ENCODE measurements at regions not wholly inside any gene's neighbourhood (a gene's known extent, or its start where the extent isn't known, plus 50 kb on each side); places are given as distances from the start of the nearest gene placed in this dataset.

DNA sequence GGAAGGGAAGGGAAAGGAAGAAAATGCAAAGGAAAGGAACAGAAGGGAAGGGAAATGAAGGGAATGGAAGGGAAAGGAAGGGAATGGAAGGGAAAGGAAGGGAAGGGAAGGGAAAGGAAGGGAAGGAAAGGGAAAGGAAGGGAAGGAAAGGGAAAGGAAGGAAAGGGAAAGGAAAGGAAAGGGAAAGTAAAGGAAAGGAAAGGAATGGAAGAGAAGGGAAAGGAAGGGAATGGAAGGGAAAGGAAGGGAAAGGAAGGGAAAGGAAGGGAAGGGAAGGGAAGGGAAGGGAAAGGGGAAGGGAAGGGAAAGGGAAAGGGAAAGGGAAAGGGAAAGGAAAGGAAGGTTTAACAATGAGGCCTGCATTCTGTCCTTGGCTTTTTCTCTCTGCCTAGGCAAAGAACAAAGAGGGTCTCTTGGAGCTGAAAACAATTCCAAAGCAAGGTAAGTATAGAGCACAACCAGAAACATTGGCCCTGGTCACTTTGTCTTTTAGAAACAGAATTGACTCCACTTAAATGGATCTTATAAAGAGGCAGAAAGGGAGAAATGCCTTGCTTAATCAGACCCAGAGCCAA is 525.9 kb upstream of the TMPO start:
- no peak overlapping the region for H3K27ac Mint-ChIP-seq
- no peaks in the 10 kb centered on the region for H3K9me3 ChIP-seq (replicated peaks in 1 of 2; ENCODE audit: control insufficient read depth in 1 of 2, insufficient read depth in 1 of 2, low read length in 2 of 2)
- no peak overlapping the region for H3K4me3 ChIP-seq (replicated peaks in 1 of 3; ENCODE audit: low read depth in 2 of 3, low read length in 3 of 3)
- TF ChIP-seq, protein P1, sequence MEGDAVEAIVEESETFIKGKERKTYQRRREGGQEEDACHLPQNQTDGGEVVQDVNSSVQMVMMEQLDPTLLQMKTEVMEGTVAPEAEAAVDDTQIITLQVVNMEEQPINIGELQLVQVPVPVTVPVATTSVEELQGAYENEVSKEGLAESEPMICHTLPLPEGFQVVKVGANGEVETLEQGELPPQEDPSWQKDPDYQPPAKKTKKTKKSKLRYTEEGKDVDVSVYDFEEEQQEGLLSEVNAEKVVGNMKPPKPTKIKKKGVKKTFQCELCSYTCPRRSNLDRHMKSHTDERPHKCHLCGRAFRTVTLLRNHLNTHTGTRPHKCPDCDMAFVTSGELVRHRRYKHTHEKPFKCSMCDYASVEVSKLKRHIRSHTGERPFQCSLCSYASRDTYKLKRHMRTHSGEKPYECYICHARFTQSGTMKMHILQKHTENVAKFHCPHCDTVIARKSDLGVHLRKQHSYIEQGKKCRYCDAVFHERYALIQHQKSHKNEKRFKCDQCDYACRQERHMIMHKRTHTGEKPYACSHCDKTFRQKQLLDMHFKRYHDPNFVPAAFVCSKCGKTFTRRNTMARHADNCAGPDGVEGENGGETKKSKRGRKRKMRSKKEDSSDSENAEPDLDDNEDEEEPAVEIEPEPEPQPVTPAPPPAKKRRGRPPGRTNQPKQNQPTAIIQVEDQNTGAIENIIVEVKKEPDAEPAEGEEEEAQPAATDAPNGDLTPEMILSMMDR (IDR thresholded peaks at IDR 0.05): no peak
- no peaks in the 10 kb centered on the region for H3K4me1 ChIP-seq (ENCODE audit: control insufficient read depth in 1 of 2, insufficient read depth in 2 of 2, low read length in 2 of 2)
- peaks cover 2 to 16% (median 8%) of the 10 kb centered on the region in 7 donors for H3K9me3 Mint-ChIP-seq
- no peaks in the 10 kb centered on the region for H3K27me3 ChIP-seq (ENCODE audit: control insufficient read depth in 2 of 2, insufficient read depth in 2 of 2, low read length in 2 of 2)
- intact Hi-C loops (cut with micrococcal nuclease): no loop called here
- H3K27ac ChIP-seq (ENCODE audit: low read depth in 1 of 2, low read length in 2 of 2): no peak overlapping the region
- H3K27me3 Mint-ChIP-seq (ENCODE audit: low read depth in 3 of 3): peaks cover 1 to 6% (median 2%) of the 10 kb centered on the region in 3 donors
- no peaks in the 10 kb centered on the region for H3K36me3 ChIP-seq (replicated peaks in 1 of 2; ENCODE audit: control insufficient read depth in 1 of 2, insufficient read depth in 2 of 2, low read length in 2 of 2)
- no peaks in the 10 kb centered on the region for H3K4me1 Mint-ChIP-seq
- H3K4me2 ChIP-seq (replicated peaks; ENCODE audit: extremely low read depth, low read length, poor library complexity, severe bottlenecking): no peak overlapping the region
- no peaks in the 10 kb centered on the region for H3K36me3 Mint-ChIP-seq
- no peaks in the 10 kb centered on the region for H4K20me1 ChIP-seq (ENCODE audit: insufficient read depth, low read length)
- DNase-seq: no peak
- H3K9ac ChIP-seq (ENCODE audit: insufficient read depth, low read length, poor library complexity, severe bottlenecking): no peak overlapping the region
- H3K4me3 Mint-ChIP-seq: no peak overlapping the region
- H3K79me2 ChIP-seq (ENCODE audit: insufficient read depth, low read length): no peaks in the 10 kb centered on the region
- no peak overlapping the region for H2AFZ ChIP-seq (ENCODE audit: insufficient read depth, low read depth, low read length, poor library complexity, severe bottlenecking)

DNA sequence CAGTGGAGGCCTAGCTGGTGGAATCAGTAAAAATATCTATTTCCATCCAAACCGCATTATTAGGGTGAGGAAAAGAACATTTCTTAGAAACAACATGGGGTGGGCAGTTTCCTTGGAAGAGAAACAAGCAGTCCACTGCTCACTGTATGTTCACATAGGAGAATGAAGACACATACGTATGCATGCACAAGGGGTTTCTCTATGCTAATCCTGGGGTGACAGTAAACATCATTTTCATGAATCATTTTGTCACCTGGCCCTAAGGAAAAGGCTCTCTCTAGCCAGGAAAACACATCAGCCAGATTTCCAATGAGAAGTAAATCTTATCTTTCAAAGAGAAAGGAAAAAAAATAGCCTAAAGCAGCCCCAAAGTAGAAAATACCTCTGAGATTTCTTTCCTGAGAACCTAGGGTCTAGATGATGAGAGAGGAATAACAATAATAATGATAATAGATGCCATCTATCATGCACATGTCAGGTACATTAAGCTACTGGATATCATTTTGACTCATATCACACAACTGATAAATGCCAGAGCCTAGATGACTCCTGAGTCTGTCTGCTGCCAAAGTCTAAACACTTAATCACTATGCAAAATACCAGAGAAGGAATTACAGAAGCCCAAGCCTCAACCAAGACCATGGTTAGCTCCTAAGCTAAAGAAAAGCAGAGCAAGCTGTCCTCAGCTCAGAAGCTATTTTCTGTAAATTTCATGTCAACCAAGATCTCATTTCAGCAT is 520.5 kb upstream of the TMPO start:
- H3K36me3 ChIP-seq (replicated peaks in 1 of 2; ENCODE audit: control insufficient read depth in 1 of 2, insufficient read depth in 2 of 2, low read length in 2 of 2): no peaks in the 10 kb centered on the region
- no peak overlapping the region for H3K9ac ChIP-seq (ENCODE audit: insufficient read depth, low read length, poor library complexity, severe bottlenecking)
- DNase-seq: no peak
- no peak overlapping the region for H3K4me3 ChIP-seq (replicated peaks in 1 of 3; ENCODE audit: low read depth in 2 of 3, low read length in 3 of 3)
- 86% methylated on average over 1 of the region's 2 CpGs for WGBS (ENCODE audit: insufficient coverage)
- Mint-ChIP-seq H3K36me3 (no peaks in the 10 kb centered on the region), H3K4me1 (no peaks in the 10 kb centered on the region), H3K27me3 (ENCODE audit: low read depth in 3 of 3) (peaks cover 0 to 3% (median 2%) of the 10 kb centered on the region in 3 donors), H3K9me3 (peaks cover 0 to 16% (median 3%) of the 10 kb centered on the region in 7 donors), H3K4me3 (no peak overlapping the region), H3K27ac (no peak overlapping the region)
- H3K4me2 ChIP-seq (replicated peaks; ENCODE audit: extremely low read depth, low read length, poor library complexity, severe bottlenecking): no peak overlapping the region
- TF ChIP-seq, protein P1 (IDR thresholded peaks at IDR 0.05): no peak
- H3K27me3 ChIP-seq (ENCODE audit: control insufficient read depth in 2 of 2, insufficient read depth in 2 of 2, low read length in 2 of 2): no peaks in the 10 kb centered on the region
- intact Hi-C loops (cut with micrococcal nuclease): no loop called here
- no peak overlapping the region for H2AFZ ChIP-seq (ENCODE audit: insufficient read depth, low read depth, low read length, poor library complexity, severe bottlenecking)
- no peaks in the 10 kb centered on the region for H3K9me3 ChIP-seq (replicated peaks in 1 of 2; ENCODE audit: control insufficient read depth in 1 of 2, insufficient read depth in 1 of 2, low read length in 2 of 2)
- H3K4me1 ChIP-seq (ENCODE audit: control insufficient read depth in 1 of 2, insufficient read depth in 2 of 2, low read length in 2 of 2): no peaks in the 10 kb centered on the region
- H4K20me1 ChIP-seq (ENCODE audit: insufficient read depth, low read length): no peaks in the 10 kb centered on the region
- no peaks in the 10 kb centered on the region for H3K79me2 ChIP-seq (ENCODE audit: insufficient read depth, low read length)
- H3K27ac ChIP-seq (ENCODE audit: low read depth in 1 of 2, low read length in 2 of 2): no peak overlapping the region
